AG04450 (cell line): ENCODE measurements at regions not wholly inside any gene's neighbourhood (a gene's known extent, or its start where the extent isn't known, plus 50 kb on each side); places are given as distances from the start of the nearest gene placed in this dataset.

Experiments used
- CTCF ChIA-PET: fragments of 300-600, 350-600 bp; formaldehyde crosslinking; extraction: SDS; loops from one replicate; lab custom pipeline; 2022; ENCODE audit warnings: antibody characterized with exemption, inconsistent platforms; lab: Charles Lee
- POLR2A ChIA-PET: fragments of 350-600 bp; formaldehyde crosslinking; extraction: SDS; loops from one replicate; lab custom pipeline; 2021; ENCODE audit warnings: antibody characterized with exemption, inconsistent platforms; lab: Yijun Ruan, JAX
- DNase-seq: peaks from one replicate; pipeline ENCODE4 v3.0.0-alpha.2; 2011; ENCODE audit warnings: low read depth, low spot score
- H3K27ac ChIP-seq: one replicate; pipeline ENCODE4 v1.5.1; 2012; ENCODE audit warnings: low read depth, low read length, control low read depth
- H3K27me3 ChIP-seq: one replicate; pipeline ENCODE4 v1.6.0; 2012; ENCODE audit warnings: low read length; ENCODE audit not compliant: control insufficient read depth, insufficient read depth
- H3K4me3 ChIP-seq: 2 replicates; pipeline ENCODE4 v1.5.1; 2011; ENCODE audit warnings: mild to moderate bottlenecking, low read depth, low read length, control low read depth
- H3K9me3 ChIP-seq: 2 replicates; pipeline ENCODE4 v1.5.1; 2012; ENCODE audit warnings: low read length; ENCODE audit not compliant: control insufficient read depth, insufficient read depth
- TF ChIP-seq, protein P1 (sequence below): IDR thresholded peaks from 2 replicates; pipeline ENCODE4 v1.5.1; 2011; ENCODE audit warnings: low read depth, low read length, control low read depth, inconsistent platforms

DNA sequence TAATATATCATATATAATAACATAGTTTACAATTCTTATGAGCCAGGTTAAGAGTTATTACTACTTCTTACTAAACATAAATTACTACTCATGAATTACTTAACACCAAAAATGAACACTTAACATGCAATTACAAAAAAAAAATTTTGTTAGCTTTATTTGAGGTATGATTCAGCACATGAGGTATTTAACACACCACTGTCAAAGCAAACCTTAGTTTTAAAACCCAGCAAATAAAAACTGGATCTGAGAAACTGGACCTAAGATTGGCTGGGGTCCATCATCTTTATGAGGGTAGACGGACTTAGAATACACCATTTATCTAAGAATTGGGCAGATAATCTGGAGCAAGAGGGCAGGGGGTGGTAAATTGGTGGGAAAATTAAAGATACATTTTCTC, 81.8 kb upstream of the CREB1 start:
- Histone ChIP-seq H3K9me3 (no peaks in the 10 kb centered on the region), H3K27ac (no peak overlapping the region), H3K27me3 (no peaks in the 10 kb centered on the region), H3K4me3 (no peak overlapping the region)
- no peak for DNase-seq
- ChIA-PET POLR2A (interaction anchor here (0.8 kb wide), 1 partner anchor 282 kb away, joined by 4 read pairs; the partner anchor contains the start of gene KLF7), CTCF (interaction anchor here (1.0 to 1.3 kb wide), 2 partner anchors 8 to 25 kb away, joined by 3 read pairs; no protein-coding TSS in a partner anchor)
- TF ChIP-seq, protein P1, sequence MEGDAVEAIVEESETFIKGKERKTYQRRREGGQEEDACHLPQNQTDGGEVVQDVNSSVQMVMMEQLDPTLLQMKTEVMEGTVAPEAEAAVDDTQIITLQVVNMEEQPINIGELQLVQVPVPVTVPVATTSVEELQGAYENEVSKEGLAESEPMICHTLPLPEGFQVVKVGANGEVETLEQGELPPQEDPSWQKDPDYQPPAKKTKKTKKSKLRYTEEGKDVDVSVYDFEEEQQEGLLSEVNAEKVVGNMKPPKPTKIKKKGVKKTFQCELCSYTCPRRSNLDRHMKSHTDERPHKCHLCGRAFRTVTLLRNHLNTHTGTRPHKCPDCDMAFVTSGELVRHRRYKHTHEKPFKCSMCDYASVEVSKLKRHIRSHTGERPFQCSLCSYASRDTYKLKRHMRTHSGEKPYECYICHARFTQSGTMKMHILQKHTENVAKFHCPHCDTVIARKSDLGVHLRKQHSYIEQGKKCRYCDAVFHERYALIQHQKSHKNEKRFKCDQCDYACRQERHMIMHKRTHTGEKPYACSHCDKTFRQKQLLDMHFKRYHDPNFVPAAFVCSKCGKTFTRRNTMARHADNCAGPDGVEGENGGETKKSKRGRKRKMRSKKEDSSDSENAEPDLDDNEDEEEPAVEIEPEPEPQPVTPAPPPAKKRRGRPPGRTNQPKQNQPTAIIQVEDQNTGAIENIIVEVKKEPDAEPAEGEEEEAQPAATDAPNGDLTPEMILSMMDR: no peak

DNA sequence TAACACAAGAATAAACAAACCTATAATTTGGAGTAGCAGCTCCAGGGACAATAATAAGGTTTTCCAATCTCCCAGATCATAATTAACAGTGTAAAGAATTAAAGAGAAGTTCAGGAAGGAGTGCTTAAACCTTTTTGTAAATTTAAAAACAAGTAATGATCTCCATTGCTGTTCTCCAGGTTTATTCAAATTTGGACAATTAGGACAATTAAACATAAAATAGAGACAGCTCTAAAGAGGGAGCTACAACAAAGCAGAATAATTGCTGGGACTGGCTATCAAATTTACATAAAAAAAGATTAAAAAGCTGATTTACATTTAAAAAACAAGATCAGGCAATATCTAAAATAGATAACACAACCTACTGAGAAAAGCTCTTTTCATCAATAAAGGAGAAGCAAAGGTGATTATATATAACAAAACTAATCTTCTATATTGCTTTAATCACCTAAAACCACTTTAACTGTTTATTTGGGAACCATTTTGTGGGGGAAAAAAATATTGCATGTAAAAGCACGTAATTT, 80.1 kb upstream of the CREB1 start:
- Histone ChIP-seq H3K27ac (no peak overlapping the region), H3K27me3 (no peaks in the 10 kb centered on the region), H3K9me3 (no peaks in the 10 kb centered on the region; the same call in 1 of the 2 replicates), H3K4me3 (no peak overlapping the region)
- ChIA-PET POLR2A (no interaction called here), CTCF (interaction anchor here (0.8 to 1.7 kb wide), 2 partner anchors 23 to 468 kb away, joined by 3 to 6 read pairs; no protein-coding TSS in a partner anchor)
- TF ChIP-seq, protein P1: no peak
- DNase-seq: no peak

DNA sequence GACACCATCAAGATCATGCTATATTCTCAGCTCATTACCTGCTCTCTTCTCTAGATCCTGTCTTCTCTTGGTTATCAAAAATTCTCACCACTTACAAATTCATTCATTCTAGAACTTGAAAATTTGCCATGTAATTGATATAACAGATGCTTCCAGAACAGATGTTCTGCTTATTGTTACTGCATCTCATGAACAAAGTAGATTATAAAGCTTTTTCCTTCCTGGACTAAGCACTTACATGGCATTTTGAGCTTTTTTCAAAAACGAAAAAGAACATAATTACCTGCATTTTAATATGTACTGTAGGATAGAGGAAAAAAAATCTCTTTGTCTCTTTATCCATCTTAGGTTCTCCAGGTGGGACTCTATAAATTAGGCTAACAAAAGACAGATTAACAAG, 79.6 kb upstream of the CREB1 start:
- ChIA-PET POLR2A (no interaction called here), CTCF (interaction anchor here (0.8 to 1.7 kb wide), 2 partner anchors 23 to 468 kb away, joined by 3 to 6 read pairs; no protein-coding TSS in a partner anchor)
- TF ChIP-seq, protein P1: no peak
- Histone ChIP-seq H3K27me3 (no peaks in the 10 kb centered on the region), H3K27ac (no peak overlapping the region), H3K4me3 (no peak overlapping the region), H3K9me3 (no peaks in the 10 kb centered on the region; the same call in 1 of the 2 replicates)
- DNase-seq: no peak

DNA sequence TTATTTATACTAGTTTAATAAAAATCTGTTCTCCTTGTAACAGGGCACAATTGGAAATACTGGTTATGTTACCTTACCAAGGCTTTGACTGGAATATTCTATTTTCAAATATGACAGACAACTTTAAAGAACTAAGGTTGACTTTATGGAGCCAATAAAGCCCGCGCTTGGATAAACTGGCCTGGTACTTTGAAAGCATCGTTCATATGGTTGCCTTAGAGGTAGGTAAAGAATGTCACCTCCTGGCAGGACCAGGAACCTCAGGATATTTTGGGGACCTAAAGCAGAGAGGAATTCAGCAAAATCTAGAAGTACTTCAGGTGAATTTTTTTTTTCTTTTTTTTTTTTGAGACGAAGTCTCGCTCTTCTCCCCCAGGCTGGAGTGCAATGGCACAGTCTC, 71.2 kb upstream of the CREB1 start:
- H3K9me3 ChIP-seq: no peaks in the 10 kb centered on the region; the same call in 1 of the 2 replicates

More for the DNA sequence above, 71.2 kb upstream of the CREB1 start:
- Histone ChIP-seq H3K27me3 (no peaks in the 10 kb centered on the region), H3K27ac (no peak overlapping the region), H3K4me3 (no peak overlapping the region)
- ChIA-PET CTCF (no interaction called here), POLR2A (no interaction called here)
- no peak for DNase-seq
- TF ChIP-seq, protein P1: no peak
